ENCODE measurements at regions not wholly inside any gene's neighbourhood (a gene's known extent, or its start where the extent isn't known, plus 50 kb on each side); places are given as distances from the start of the nearest gene placed in this dataset.
"Not testable (repeated sequence)": the region's sequence is repeated elsewhere in the genome, so short reads cannot be mapped to it uniquely, and the experiment has no call there.

- H3K4me1 Mint-ChIP-seq (ENCODE audit: low read depth); H3K27ac Mint-ChIP-seq; H3K4me3 Mint-ChIP-seq; H3K27me3 Mint-ChIP-seq; intact Hi-C loops (cut with micrococcal nuclease); H3K9me3 Mint-ChIP-seq; H3K36me3 Mint-ChIP-seq (ENCODE audit: low read depth): not testable (repeated sequence)
Observed at GRCh38 chr12:131286301-131286700, 332.6 kb downstream of the ADGRD1 start.

GRCh38 chr12:131287015-131287937 is 333.6 kb downstream of the ADGRD1 start:
- H3K27me3 Mint-ChIP-seq, result no peaks in the 10 kb centered on the region
- no peaks in the 10 kb centered on the region for H3K9me3 Mint-ChIP-seq
- intact Hi-C loops (cut with micrococcal nuclease), result no loop called here
- no peak overlapping the region for H3K4me3 Mint-ChIP-seq
- no peaks in the 10 kb centered on the region for H3K36me3 Mint-ChIP-seq (ENCODE audit: low read depth)
- H3K27ac Mint-ChIP-seq, result no peak overlapping the region
- H3K4me1 Mint-ChIP-seq (ENCODE audit: low read depth), result no peaks in the 10 kb centered on the region

- intact Hi-C loops (cut with micrococcal nuclease), result no loop called here
- Mint-ChIP-seq H3K27ac (no peak overlapping the region), H3K27me3 (no peaks in the 10 kb centered on the region), H3K36me3 (ENCODE audit: low read depth) (no peaks in the 10 kb centered on the region), H3K9me3 (no peaks in the 10 kb centered on the region), H3K4me3 (no peak overlapping the region), H3K4me1 (ENCODE audit: low read depth) (no peaks in the 10 kb centered on the region)
Observed at GRCh38 chr12:131287938-131288764, 334.4 kb downstream of the ADGRD1 start.

- H3K4me1 Mint-ChIP-seq (ENCODE audit: low read depth); H3K27ac Mint-ChIP-seq; H3K4me3 Mint-ChIP-seq; intact Hi-C loops (cut with micrococcal nuclease); H3K27me3 Mint-ChIP-seq; H3K9me3 Mint-ChIP-seq; H3K36me3 Mint-ChIP-seq (ENCODE audit: low read depth): not testable (repeated sequence)
Observed at GRCh38 chr12:131288765-131289695, 335.3 kb downstream of the ADGRD1 start.

- intact Hi-C loops (cut with micrococcal nuclease), result loop anchor here (10.0 kb wide), 1 partner anchor 375 kb away; no protein-coding TSS in a partner anchor
- H3K36me3 Mint-ChIP-seq (ENCODE audit: low read depth); H3K4me3 Mint-ChIP-seq; H3K27me3 Mint-ChIP-seq; H3K9me3 Mint-ChIP-seq; H3K27ac Mint-ChIP-seq; H3K4me1 Mint-ChIP-seq (ENCODE audit: low read depth): not testable (repeated sequence)
Observed at GRCh38 chr12:131289807-131290206, 336.1 kb downstream of the ADGRD1 start.

- no peak overlapping the region for H3K27ac Mint-ChIP-seq
Observed at GRCh38 chr12:131290255-131290959, 336.7 kb downstream of the ADGRD1 start.

GRCh38 chr12:131293071-131294015 is 339.6 kb downstream of the ADGRD1 start:
- H3K36me3 Mint-ChIP-seq (ENCODE audit: low read depth); H3K4me1 Mint-ChIP-seq (ENCODE audit: low read depth); H3K9me3 Mint-ChIP-seq; H3K27ac Mint-ChIP-seq; H3K4me3 Mint-ChIP-seq; H3K27me3 Mint-ChIP-seq: not testable (repeated sequence)
- intact Hi-C loops (cut with micrococcal nuclease), result loop anchor here (10.0 kb wide), 1 partner anchor 371 kb away; no protein-coding TSS in a partner anchor

More at GRCh38 chr12:131290255-131290959, 336.7 kb downstream of the ADGRD1 start:
- Mint-ChIP-seq H3K9me3 (no peaks in the 10 kb centered on the region), H3K4me1 (ENCODE audit: low read depth) (no peaks in the 10 kb centered on the region), H3K36me3 (ENCODE audit: low read depth) (no peaks in the 10 kb centered on the region), H3K27me3 (no peaks in the 10 kb centered on the region), H3K4me3 (no peak overlapping the region)
- intact Hi-C loops (cut with micrococcal nuclease), result loop anchor here (10.0 kb wide), 1 partner anchor 374 kb away; no protein-coding TSS in a partner anchor

GRCh38 chr12:131294716-131295115 is 341.0 kb downstream of the ADGRD1 start:
- intact Hi-C loops (cut with micrococcal nuclease), result loop anchor here (10.0 kb wide), 1 partner anchor 370 kb away; no protein-coding TSS in a partner anchor
- H3K27me3 Mint-ChIP-seq; H3K36me3 Mint-ChIP-seq (ENCODE audit: low read depth); H3K4me3 Mint-ChIP-seq; H3K27ac Mint-ChIP-seq; H3K4me1 Mint-ChIP-seq (ENCODE audit: low read depth); H3K9me3 Mint-ChIP-seq: not testable (repeated sequence)

- not testable (repeated sequence) for H3K27me3 Mint-ChIP-seq; H3K4me1 Mint-ChIP-seq (ENCODE audit: low read depth); H3K4me3 Mint-ChIP-seq; H3K9me3 Mint-ChIP-seq; H3K27ac Mint-ChIP-seq; H3K36me3 Mint-ChIP-seq (ENCODE audit: low read depth)
- intact Hi-C loops (cut with micrococcal nuclease), result loop anchor here (10.0 kb wide), 1 partner anchor 370 kb away; no protein-coding TSS in a partner anchor
Observed at GRCh38 chr12:131295117-131295516, 341.4 kb downstream of the ADGRD1 start.

- H3K9me3 Mint-ChIP-seq; H3K36me3 Mint-ChIP-seq (ENCODE audit: low read depth); H3K4me3 Mint-ChIP-seq; H3K27me3 Mint-ChIP-seq; H3K4me1 Mint-ChIP-seq (ENCODE audit: low read depth); H3K27ac Mint-ChIP-seq: not testable (repeated sequence)
- intact Hi-C loops (cut with micrococcal nuclease), result loop anchor here (10.0 kb wide), 1 partner anchor 369 kb away; no protein-coding TSS in a partner anchor
Observed at GRCh38 chr12:131295559-131295958, 341.9 kb downstream of the ADGRD1 start.

- not testable (repeated sequence) for H3K27me3 Mint-ChIP-seq; H3K4me1 Mint-ChIP-seq (ENCODE audit: low read depth); H3K9me3 Mint-ChIP-seq; H3K4me3 Mint-ChIP-seq; H3K27ac Mint-ChIP-seq; H3K36me3 Mint-ChIP-seq (ENCODE audit: low read depth)
- intact Hi-C loops (cut with micrococcal nuclease), result loop anchor here (10.0 kb wide), 1 partner anchor 369 kb away; no protein-coding TSS in a partner anchor
Observed at GRCh38 chr12:131296136-131296535, 342.4 kb downstream of the ADGRD1 start.

- H3K27ac Mint-ChIP-seq; H3K27me3 Mint-ChIP-seq; H3K36me3 Mint-ChIP-seq (ENCODE audit: low read depth); H3K4me3 Mint-ChIP-seq; H3K4me1 Mint-ChIP-seq (ENCODE audit: low read depth); H3K9me3 Mint-ChIP-seq: not testable (repeated sequence)
- intact Hi-C loops (cut with micrococcal nuclease), result loop anchor here (10.0 kb wide), 1 partner anchor 368 kb away; no protein-coding TSS in a partner anchor
Observed at GRCh38 chr12:131296651-131297050, 342.9 kb downstream of the ADGRD1 start.

Data from dendritic cell treated with granulocyte-macrophage colony-stimulating factor and Interleukin-4, amounts not matched to agents 40 ng/mL and 50 ng/mL, for 4 days (primary cell).